ENCODE measurements at regions not wholly inside any gene's neighbourhood (a gene's known extent, or its start where the extent isn't known, plus 50 kb on each side); places are given as distances from the start of the nearest gene placed in this dataset.

DNA sequence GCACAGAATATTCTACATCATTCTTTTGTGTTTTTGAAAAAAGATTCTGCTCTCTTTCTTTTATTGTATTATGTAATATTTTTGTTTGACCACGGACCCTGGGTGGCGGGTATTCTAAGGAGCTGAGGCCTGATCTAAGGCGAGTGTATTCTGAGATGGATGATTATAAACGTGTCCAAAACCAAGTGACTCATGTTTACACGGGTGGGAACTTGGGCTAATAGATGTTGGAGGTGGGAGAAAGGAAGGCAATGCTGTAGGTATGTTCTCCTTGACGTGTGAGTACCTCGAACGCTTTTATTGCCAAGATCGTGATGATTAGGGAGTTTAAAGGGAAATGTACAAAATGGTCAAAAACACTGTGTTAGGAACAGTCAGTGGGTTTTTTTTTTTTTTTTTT, 188.9 kb upstream of the FAT1 start:
- H3K4me2 ChIP-seq (ENCODE audit: insufficient read depth, insufficient read length, low read length) = no peak overlapping the region
- H3K9me3 ChIP-seq (ENCODE audit: control insufficient read depth, low read depth, low read length) = no peaks in the 10 kb centered on the region
- H3K27ac ChIP-seq (ENCODE audit: insufficient read length, low read depth, low read length) = no peak overlapping the region
- H3K27me3 ChIP-seq (ENCODE audit: insufficient read depth, low read length) = no peaks in the 10 kb centered on the region
- no CpG with 5 or more reads among the region's 9 CpGs for WGBS (ENCODE audit: extremely low coverage, insufficient read length, low lambda C conversion rate)
- no peaks in the 10 kb centered on the region for H3K23me2 ChIP-seq (ENCODE audit: insufficient read length, low read depth, low read length, poor library complexity, severe bottlenecking)
- no peaks in the 10 kb centered on the region for H4K20me1 ChIP-seq (ENCODE audit: control insufficient read depth, insufficient read depth, insufficient read length)
- peaks cover 0 to 1% (median 0%) of the 10 kb centered on the region in 3 experiments; a peak in 2 of 7 replicates for H3K36me3 Mint-ChIP-seq (ENCODE audit: insufficient read depth in 1 of 3, low read depth in 3 of 3)
- H2BK12ac ChIP-seq (ENCODE audit: insufficient read length, low read depth, low read length) = no peak overlapping the region
- no peaks in the 10 kb centered on the region for H3K4me1 ChIP-seq (ENCODE audit: insufficient read depth, low read length)
- H3K9me3 Mint-ChIP-seq = peaks cover 0 to 1% of the 10 kb centered on the region in 2 experiments; a peak in 1 of 5 replicates
- DNase-seq = no peak
- no peak overlapping the region for H2BK120ac ChIP-seq (ENCODE audit: low read depth, low read length, poor library complexity, severe bottlenecking)
- H2BK15ac ChIP-seq (ENCODE audit: low read depth, low read length) = no peak overlapping the region
- TF ChIP-seq, protein P1, sequence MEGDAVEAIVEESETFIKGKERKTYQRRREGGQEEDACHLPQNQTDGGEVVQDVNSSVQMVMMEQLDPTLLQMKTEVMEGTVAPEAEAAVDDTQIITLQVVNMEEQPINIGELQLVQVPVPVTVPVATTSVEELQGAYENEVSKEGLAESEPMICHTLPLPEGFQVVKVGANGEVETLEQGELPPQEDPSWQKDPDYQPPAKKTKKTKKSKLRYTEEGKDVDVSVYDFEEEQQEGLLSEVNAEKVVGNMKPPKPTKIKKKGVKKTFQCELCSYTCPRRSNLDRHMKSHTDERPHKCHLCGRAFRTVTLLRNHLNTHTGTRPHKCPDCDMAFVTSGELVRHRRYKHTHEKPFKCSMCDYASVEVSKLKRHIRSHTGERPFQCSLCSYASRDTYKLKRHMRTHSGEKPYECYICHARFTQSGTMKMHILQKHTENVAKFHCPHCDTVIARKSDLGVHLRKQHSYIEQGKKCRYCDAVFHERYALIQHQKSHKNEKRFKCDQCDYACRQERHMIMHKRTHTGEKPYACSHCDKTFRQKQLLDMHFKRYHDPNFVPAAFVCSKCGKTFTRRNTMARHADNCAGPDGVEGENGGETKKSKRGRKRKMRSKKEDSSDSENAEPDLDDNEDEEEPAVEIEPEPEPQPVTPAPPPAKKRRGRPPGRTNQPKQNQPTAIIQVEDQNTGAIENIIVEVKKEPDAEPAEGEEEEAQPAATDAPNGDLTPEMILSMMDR (conservative IDR thresholded peaks at IDR 0.05) = no peak
- no peak overlapping the region for H2BK5ac ChIP-seq (ENCODE audit: insufficient read length, low read length)
- no peak overlapping the region for H4K91ac ChIP-seq (ENCODE audit: insufficient read length, low read depth, low read length)
- H4K8ac ChIP-seq (replicated peaks; ENCODE audit: insufficient read length, low read depth, low read length) = no peak overlapping the region
- H3K23ac ChIP-seq (ENCODE audit: insufficient read length, low read depth, low read length) = no peak overlapping the region
- H3K27ac Mint-ChIP-seq = no peak overlapping the region
- peaks cover 13 to 14% of the 10 kb centered on the region in 2 experiments for H3K4me1 Mint-ChIP-seq
- H2AK5ac ChIP-seq (ENCODE audit: insufficient read length, low read length) = no peak overlapping the region
- no peak overlapping the region for H3T11ph ChIP-seq (ENCODE audit: low read length)
- no peaks in the 10 kb centered on the region for H3K79me1 ChIP-seq (ENCODE audit: insufficient read depth, low read depth, low read length, poor library complexity, severe bottlenecking)
- no peaks in the 10 kb centered on the region for H3K79me2 ChIP-seq (ENCODE audit: insufficient read depth, low read length)
- no peak overlapping the region for H2BK20ac ChIP-seq (ENCODE audit: low read depth, low read length, poor library complexity, severe bottlenecking)
- no peak overlapping the region for H3K14ac ChIP-seq (ENCODE audit: insufficient read depth, low read length)
- no peak overlapping the region for H3K4me3 Mint-ChIP-seq
- H3K9ac ChIP-seq (ENCODE audit: extremely low read depth, insufficient read length, low read length) = no peak overlapping the region
- no peak overlapping the region for H3K56ac ChIP-seq (ENCODE audit: insufficient read length, low read depth, low read length)
- no peak overlapping the region for H2AFZ ChIP-seq (ENCODE audit: low read length)
- no peak overlapping the region for H3K18ac ChIP-seq (ENCODE audit: insufficient read length, low read depth, low read length)
- H3K27me3 Mint-ChIP-seq (ENCODE audit: low read depth) = no peaks in the 10 kb centered on the region
- H3K4ac ChIP-seq (ENCODE audit: low read depth, low read length) = no peak overlapping the region
- H4K5ac ChIP-seq (ENCODE audit: insufficient read length, low read depth, low read length) = no peak overlapping the region
